HEK293T (cell line): ENCODE measurements at regions not wholly inside any gene's neighbourhood (a gene's known extent, or its start where the extent isn't known, plus 50 kb on each side); places are given as distances from the start of the nearest gene placed in this dataset.

ENCODE experiments used
- BHLHE40 ChIP-seq: fragments of 450-650 bp; IDR thresholded peaks from 2 replicates; pipeline ENCODE4 v1.6.1; 2016; ENCODE audit warnings: mild to moderate bottlenecking, moderate library complexity, borderline replicate concordance
- ZNF384 ChIP-seq: fragments of 450-650 bp; IDR thresholded peaks from 2 replicates; pipeline ENCODE4 v1.6.1; 2016

GRCh38 chr12:30200864-30201263 lies 417.1 kb upstream of the TMTC1 start:
- TF ChIP-seq BHLHE40 (no peak), ZNF384 (no peak)
